Thymus (tissue), 11 donors: ENCODE measurements at regions not wholly inside any gene's neighbourhood (a gene's known extent, or its start where the extent isn't known, plus 50 kb on each side); places are given as distances from the start of the nearest gene placed in this dataset.

Source experiments
- DNase-seq, 9 donors: peaks; one replicate each; pipeline ENCODE4 v3.0.0-alpha.2; 2013; ENCODE audit warnings: low spot score in 9 of 9, low read depth in 6 of 9, missing footprints in 1 of 9
- H3K27ac ChIP-seq, 2 donors: one replicate each; pipeline ENCODE4 v1.5.1; 2013; ENCODE audit warnings: control low read depth in 1 of 2, low read depth in 1 of 2, low read length in 1 of 2, mild to moderate bottlenecking in 1 of 2, moderate library complexity in 1 of 2
- H3K27me3 ChIP-seq, 2 donors: one replicate each; pipeline ENCODE4 v1.5.1; 2013; ENCODE audit warnings: low read length in 1 of 2; ENCODE audit not compliant: control insufficient read depth in 2 of 2, insufficient read depth in 1 of 2
- H3K36me3 ChIP-seq, 2 donors: one replicate each; pipeline ENCODE4 v1.5.1; 2013; ENCODE audit warnings: low read length in 1 of 2, mild to moderate bottlenecking in 1 of 2, moderate library complexity in 1 of 2; ENCODE audit not compliant: control insufficient read depth in 2 of 2, insufficient read depth in 2 of 2
- H3K4me1 ChIP-seq, 2 donors: one replicate each; pipeline ENCODE4 v1.5.1; 2013; ENCODE audit warnings: low read length in 2 of 2; ENCODE audit not compliant: control insufficient read depth in 2 of 2, insufficient read depth in 2 of 2
- H3K4me3 ChIP-seq, 2 donors: one replicate each; pipeline ENCODE4 v1.5.1; 2013; ENCODE audit warnings: low read length in 2 of 2, control low read depth in 1 of 2, mild to moderate bottlenecking in 1 of 2
- H3K9me3 ChIP-seq, 2 donors: one replicate each; pipeline ENCODE4 v1.5.1; 2013; ENCODE audit warnings: low read length in 1 of 2, mild to moderate bottlenecking in 1 of 2; ENCODE audit not compliant: control insufficient read depth in 2 of 2, insufficient read depth in 1 of 2
- WGBS: extraction: QIAGEN DNeasy Blood & Tissue Kit; methylation state at CpG from one replicate; pipeline ENCODE4 v1.1.7; 2013; 5-methylcytosine and 5-hydroxymethylcytosine counted together
- donor health status: healthy.

DNA sequence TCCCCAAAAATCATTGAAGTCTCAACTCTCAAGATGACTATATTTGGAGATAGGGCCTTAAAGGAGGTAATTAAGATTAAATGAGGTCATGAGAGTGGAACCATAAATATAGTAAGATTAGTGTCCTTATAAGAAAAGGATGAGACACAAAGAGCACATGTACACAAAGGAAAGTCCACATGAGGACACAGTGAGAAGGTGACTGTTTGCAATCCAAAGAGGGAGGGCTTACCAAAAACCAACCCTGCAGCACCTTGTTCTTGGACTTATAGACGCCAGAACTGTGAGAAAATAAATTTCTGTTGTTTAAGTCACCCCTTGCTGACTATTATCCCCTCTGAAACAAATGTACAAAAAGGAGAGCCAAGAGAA, 150.4 kb upstream of the SMLR1 start:
- peaks cover 0 to 3% of the 10 kb centered on the region in 2 donors for H3K9me3 ChIP-seq
- 94% methylated on average over 1 of the region's 1 CpG for WGBS
- no peak overlapping the region for H3K27ac ChIP-seq
- no peak overlapping the region for H3K4me3 ChIP-seq
- H3K27me3 ChIP-seq = no peaks in the 10 kb centered on the region
- no peaks in the 10 kb centered on the region for H3K4me1 ChIP-seq
- DNase-seq = no peak
- no peaks in the 10 kb centered on the region for H3K36me3 ChIP-seq

DNA sequence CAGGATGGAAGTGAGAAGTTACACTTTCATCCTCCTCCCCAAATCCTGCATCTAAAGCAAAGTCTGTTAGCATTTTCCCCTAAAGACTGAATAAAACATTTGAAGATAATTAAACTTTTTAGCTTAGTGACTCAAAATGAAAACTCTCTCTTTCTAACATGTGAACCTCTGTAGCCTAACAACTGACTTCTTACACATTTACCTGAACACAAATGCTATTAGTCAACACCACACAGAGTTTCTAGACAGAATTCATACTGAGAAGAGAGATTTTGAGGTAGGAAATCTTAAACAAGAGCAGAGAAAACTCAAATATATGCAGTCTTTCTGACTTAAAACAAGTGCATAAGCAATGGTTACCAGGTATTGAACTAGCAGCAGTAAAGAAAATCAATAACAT, 149.9 kb upstream of the SMLR1 start:
- Histone ChIP-seq H3K36me3 (no peaks in the 10 kb centered on the region), H3K4me3 (no peak overlapping the region), H3K9me3 (no peaks in the 10 kb centered on the region), H3K4me1 (no peaks in the 10 kb centered on the region), H3K27me3 (no peaks in the 10 kb centered on the region), H3K27ac (no peak overlapping the region)
- DNase-seq = no peak

DNA sequence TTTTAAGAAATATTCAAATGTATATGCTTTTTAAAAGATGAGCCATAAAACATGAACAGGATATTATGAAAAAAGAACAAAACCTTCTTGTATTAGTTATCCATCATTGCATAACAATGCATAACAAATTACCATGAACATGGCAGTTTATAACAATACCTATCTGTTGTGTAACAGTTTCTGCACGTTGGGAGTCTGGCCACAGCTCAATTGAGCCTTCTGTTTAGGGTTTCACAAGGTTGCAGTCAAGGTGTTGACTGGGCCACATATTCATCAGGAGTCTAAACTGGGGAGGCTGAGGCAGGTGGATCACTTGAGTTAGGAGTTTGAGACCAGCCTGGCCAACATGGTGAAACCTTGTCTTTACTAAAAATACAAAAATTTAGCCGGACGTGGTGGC, 149.4 kb upstream of the SMLR1 start:
- Histone ChIP-seq H3K4me1 (no peaks in the 10 kb centered on the region), H3K9me3 (no peaks in the 10 kb centered on the region), H3K27ac (no peak overlapping the region), H3K4me3 (no peak overlapping the region), H3K27me3 (no peaks in the 10 kb centered on the region), H3K36me3 (no peaks in the 10 kb centered on the region)
- WGBS = 65% methylated on average over 3 of the region's 3 CpGs
- DNase-seq = no peak

DNA sequence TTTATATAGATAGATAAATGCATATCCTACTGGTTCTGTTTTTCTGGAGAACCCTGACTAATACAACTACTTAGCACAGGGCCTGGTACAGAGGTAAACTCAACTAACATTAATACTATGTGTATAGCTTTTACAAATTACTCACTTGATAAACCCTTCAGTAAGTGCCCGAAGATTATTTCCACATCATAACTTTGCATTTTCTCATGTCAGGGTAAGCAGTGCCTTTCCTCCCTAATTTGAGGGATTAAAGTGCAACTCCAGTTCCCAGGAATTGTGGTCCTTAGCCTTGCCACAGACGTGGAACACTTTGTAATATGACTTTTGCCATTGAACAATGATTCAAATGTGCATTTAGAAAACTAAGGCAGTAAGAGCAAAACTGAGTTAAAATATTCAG, 147.5 kb upstream of the SMLR1 start:
- Histone ChIP-seq H3K4me1 (no peaks in the 10 kb centered on the region), H3K27ac (no peak overlapping the region), H3K9me3 (no peaks in the 10 kb centered on the region), H3K4me3 (no peak overlapping the region), H3K27me3 (no peaks in the 10 kb centered on the region), H3K36me3 (no peaks in the 10 kb centered on the region)
- 49% methylated on average over 2 of the region's 2 CpGs for WGBS
- no peak for DNase-seq

DNA sequence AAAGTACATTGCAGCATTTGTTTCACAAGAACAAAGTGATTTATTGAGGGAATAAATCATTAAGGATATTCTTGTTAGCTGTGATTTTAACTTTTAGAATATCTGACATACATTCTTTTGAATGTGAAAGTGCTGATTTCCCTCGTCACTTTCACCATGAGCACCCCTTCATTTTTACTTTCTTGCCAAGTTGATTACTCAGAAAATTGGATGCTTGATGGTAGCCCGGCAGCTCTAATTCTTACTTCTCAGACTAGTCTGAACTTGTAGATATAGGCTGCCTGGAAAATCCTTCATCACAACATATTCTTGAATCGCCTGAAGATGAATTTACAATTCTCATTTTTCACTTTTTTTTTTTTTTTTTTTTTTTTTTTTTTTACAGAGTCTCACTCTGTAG, 147.1 kb upstream of the SMLR1 start:
- DNase-seq = no peak
- Histone ChIP-seq H3K9me3 (no peaks in the 10 kb centered on the region), H3K36me3 (no peaks in the 10 kb centered on the region), H3K4me1 (no peaks in the 10 kb centered on the region), H3K27ac (no peak overlapping the region), H3K4me3 (no peak overlapping the region), H3K27me3 (no peaks in the 10 kb centered on the region)
- 63% methylated on average over 3 of the region's 3 CpGs for WGBS

DNA sequence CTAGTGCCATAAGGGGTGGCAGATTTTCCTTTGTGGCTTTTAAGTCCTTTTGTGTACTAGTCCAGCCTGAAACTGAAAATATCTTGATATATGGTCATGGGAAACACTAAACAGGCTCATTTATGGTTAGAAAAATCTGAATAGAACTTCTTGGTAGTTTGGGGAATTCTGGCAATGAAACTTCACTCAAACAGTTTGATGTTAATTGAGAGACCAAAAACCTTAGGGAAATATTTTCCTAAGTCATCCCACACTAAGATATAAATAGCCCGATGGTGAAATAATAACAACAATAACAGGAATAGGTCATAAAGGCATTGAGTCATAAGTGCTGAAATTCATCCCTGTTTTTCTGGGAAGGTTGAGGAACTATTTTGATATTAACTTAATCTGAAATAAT, 146.2 kb upstream of the SMLR1 start:
- DNase-seq = no peak
- no peaks in the 10 kb centered on the region for H3K27me3 ChIP-seq
- H3K4me1 ChIP-seq = no peaks in the 10 kb centered on the region
- no peaks in the 10 kb centered on the region for H3K36me3 ChIP-seq
- H3K27ac ChIP-seq = no peak overlapping the region
- no peaks in the 10 kb centered on the region for H3K9me3 ChIP-seq
- no peak overlapping the region for H3K4me3 ChIP-seq
- WGBS = 88% methylated on average over 1 of the region's 1 CpG

DNA sequence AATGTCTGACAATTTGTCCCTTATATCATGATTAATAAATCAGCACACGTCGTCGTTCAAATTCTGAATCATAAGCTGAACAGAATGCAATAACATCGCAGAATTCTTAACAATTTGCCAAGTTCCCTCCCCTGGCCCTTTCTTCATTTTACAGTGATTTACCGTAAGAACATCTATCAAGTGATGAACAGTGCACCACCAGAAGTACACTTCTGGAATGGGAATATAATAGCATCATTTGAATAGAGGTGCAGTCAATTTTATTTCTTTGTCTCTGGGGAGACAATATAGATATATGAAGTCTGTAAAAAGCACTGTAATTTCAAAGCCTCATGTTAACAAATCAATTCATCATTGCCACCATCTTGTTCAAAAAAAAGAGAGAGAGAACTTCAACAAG, 145.1 kb upstream of the SMLR1 start:
- 98% methylated on average over 5 of the region's 5 CpGs for WGBS
- H3K27ac ChIP-seq = no peak overlapping the region
- H3K4me1 ChIP-seq = no peaks in the 10 kb centered on the region
- H3K27me3 ChIP-seq = no peaks in the 10 kb centered on the region
- H3K36me3 ChIP-seq = no peaks in the 10 kb centered on the region
- no peak for DNase-seq
- H3K4me3 ChIP-seq = no peak overlapping the region
- no peaks in the 10 kb centered on the region for H3K9me3 ChIP-seq

DNA sequence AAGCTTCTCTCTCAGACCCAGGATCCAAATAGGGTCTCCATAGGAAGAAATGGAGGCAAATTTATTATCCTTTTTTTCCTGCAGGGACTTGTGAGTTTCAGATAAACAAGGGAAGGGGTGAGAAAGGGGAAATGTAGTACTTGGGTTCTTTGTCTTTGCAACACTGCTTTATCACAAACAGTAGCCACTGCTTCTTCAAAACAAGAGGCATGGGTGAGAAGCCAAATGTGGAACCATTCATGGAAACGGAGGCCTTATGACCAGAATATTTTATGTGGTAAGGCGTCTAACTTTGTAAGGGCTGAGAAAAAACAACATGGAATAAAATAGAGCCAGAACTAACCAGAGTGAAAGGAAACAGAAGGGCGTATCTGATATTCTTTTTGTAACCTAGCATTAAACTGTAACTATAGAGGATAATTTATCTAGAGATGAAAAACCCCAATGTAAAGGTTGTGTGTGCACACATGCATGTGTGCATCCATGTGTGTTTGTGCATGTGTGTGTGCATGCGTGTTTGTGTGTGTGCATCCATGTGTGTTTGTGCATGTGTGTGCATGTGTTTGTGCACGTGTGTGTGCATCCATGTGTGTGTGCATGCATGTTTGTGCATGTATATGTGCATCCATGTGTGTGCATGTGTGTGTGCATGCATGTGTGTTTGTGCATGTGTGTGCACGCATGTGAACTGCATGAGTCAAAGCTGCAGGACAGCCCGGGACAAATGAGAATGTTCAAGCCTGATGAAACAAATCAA, 143.3 kb upstream of the SMLR1 start:
- H3K27ac ChIP-seq = no peak overlapping the region
- 83% methylated on average over 7 of the region's 7 CpGs for WGBS
- no peaks in the 10 kb centered on the region for H3K9me3 ChIP-seq
- H3K4me1 ChIP-seq = no peaks in the 10 kb centered on the region
- no peaks in the 10 kb centered on the region for H3K36me3 ChIP-seq
- no peak overlapping the region for H3K4me3 ChIP-seq
- DNase-seq = no peak
- no peaks in the 10 kb centered on the region for H3K27me3 ChIP-seq

DNA sequence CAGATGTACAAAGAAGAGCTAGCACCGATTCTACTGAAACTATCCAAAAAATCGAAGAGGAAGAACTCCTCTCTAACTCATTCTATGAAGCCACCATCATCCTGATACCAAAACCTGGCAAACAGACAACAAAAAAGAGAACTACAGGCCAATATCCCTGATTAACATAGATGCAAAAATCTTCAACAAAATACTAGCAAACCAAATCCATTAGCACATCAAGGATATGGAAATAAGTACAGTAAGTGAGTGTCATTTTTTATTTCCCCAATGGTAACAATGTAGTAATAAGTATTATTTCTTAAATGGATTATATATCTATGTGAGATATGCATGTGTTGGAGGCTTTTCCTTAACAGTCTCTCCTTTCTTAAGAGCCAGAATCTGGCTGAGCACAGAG, 134.5 kb upstream of the SMLR1 start:
- no peak for DNase-seq
- H3K36me3 ChIP-seq = no peaks in the 10 kb centered on the region
- no peaks in the 10 kb centered on the region for H3K4me1 ChIP-seq
- no peak overlapping the region for H3K27ac ChIP-seq
- no peaks in the 10 kb centered on the region for H3K27me3 ChIP-seq
- no peaks in the 10 kb centered on the region for H3K9me3 ChIP-seq
- no peak overlapping the region for H3K4me3 ChIP-seq
- 100% methylated on average over 2 of the region's 2 CpGs for WGBS

DNA sequence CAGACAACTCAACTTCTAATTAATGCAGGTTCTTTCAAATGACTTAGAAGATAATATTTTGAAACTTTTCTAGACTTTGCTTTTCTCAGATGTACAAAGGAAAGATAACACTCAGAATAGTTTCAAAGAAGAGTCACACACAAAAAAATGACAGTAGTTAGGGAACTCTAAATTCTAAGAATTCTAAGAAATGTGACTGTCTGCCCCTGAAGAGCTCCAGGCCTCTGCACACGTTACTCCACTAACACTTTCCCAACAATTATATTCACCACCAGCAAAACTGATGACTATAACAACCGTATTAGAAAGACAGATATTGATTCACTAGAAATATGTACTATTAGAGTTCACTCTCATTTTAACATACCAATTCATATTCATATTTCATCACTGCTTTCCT, 133.3 kb upstream of the SMLR1 start:
- H3K4me3 ChIP-seq = no peak overlapping the region
- WGBS = 84% methylated on average over 2 of the region's 2 CpGs
- H3K4me1 ChIP-seq = no peaks in the 10 kb centered on the region
- H3K27me3 ChIP-seq = no peaks in the 10 kb centered on the region
- no peaks in the 10 kb centered on the region for H3K9me3 ChIP-seq
- H3K36me3 ChIP-seq = no peaks in the 10 kb centered on the region
- no peak for DNase-seq
- H3K27ac ChIP-seq = no peak overlapping the region
